GM19043 (cell line): ENCODE measurements at regions not wholly inside any gene's neighbourhood (a gene's known extent, or its start where the extent isn't known, plus 50 kb on each side); places are given as distances from the start of the nearest gene placed in this dataset.

ENCODE experiments used
- ATAC-seq: cut with Tn5 transposase; IDR thresholded peaks from one replicate; pipeline ENCODE4 v1.9.1; 2021; ENCODE audit warnings: low read depth; ENCODE audit not compliant: unreplicated experiment

- ATAC-seq, result no peak
Measured at GRCh38 chr11:92423115-92424034, 198.8 kb downstream of the FAT3 start.

GRCh38 chr11:92424281-92424680 is 199.7 kb downstream of the FAT3 start:
- no peak for ATAC-seq

GRCh38 chr11:92425127-92425526 is 200.5 kb downstream of the FAT3 start:
- ATAC-seq, result no peak

- ATAC-seq, result no peak
Measured at GRCh38 chr11:92432515-92432914, 207.9 kb downstream of the FAT3 start.

- no peak for ATAC-seq
Measured at GRCh38 chr11:92436034-92436920, 211.7 kb downstream of the FAT3 start.

- no peak for ATAC-seq
Measured at GRCh38 chr11:92439133-92439532, 214.5 kb downstream of the FAT3 start.

GRCh38 chr11:92440701-92441442 is 216.3 kb downstream of the FAT3 start:
- ATAC-seq, result no peak

- ATAC-seq, result no peak
Measured at GRCh38 chr11:92441443-92441726, 216.8 kb downstream of the FAT3 start.

- no peak for ATAC-seq
Measured at GRCh38 chr11:92443199-92443598, 218.6 kb downstream of the FAT3 start.

GRCh38 chr11:92447586-92447985 is 223.0 kb downstream of the FAT3 start:
- no peak for ATAC-seq

- ATAC-seq, result no peak
Measured at GRCh38 chr11:92449222-92449621, 224.6 kb downstream of the FAT3 start.

- ATAC-seq, result no peak
Measured at GRCh38 chr11:92449780-92450179, 225.2 kb downstream of the FAT3 start.

GRCh38 chr11:92451063-92451462 is 226.4 kb downstream of the FAT3 start:
- no peak for ATAC-seq

GRCh38 chr11:92453055-92453454 is 228.4 kb downstream of the FAT3 start:
- no peak for ATAC-seq

GRCh38 chr11:92455210-92455790 is 230.7 kb downstream of the FAT3 start:
- ATAC-seq, result no peak

- ATAC-seq, result no peak
Measured at GRCh38 chr11:92457250-92457649, 232.6 kb downstream of the FAT3 start.

- ATAC-seq, result no peak
Measured at GRCh38 chr11:92458486-92458885, 233.9 kb downstream of the FAT3 start.

- no peak for ATAC-seq
Measured at GRCh38 chr11:92460213-92460612, 235.6 kb downstream of the FAT3 start.

GRCh38 chr11:92461447-92461846 is 236.8 kb downstream of the FAT3 start:
- no peak for ATAC-seq

- ATAC-seq, result no peak
Measured at GRCh38 chr11:92462821-92463220, 238.2 kb downstream of the FAT3 start.

- no peak for ATAC-seq
Measured at GRCh38 chr11:92464822-92465221, 240.2 kb downstream of the FAT3 start.
